Kasumi-1 (cell line): ENCODE measurements at regions not wholly inside any gene's neighbourhood (a gene's known extent, or its start where the extent isn't known, plus 50 kb on each side); places are given as distances from the start of the nearest gene placed in this dataset.
"Not testable (repeated sequence)": the region's sequence is repeated elsewhere in the genome, so short reads cannot be mapped to it uniquely, and the experiment has no call there.

Experiments
- DNase-seq, 2 experiments: peaks; one replicate each; lab custom pipeline; 2025; lab: John Stamatoyannopoulos, UW

DNA sequence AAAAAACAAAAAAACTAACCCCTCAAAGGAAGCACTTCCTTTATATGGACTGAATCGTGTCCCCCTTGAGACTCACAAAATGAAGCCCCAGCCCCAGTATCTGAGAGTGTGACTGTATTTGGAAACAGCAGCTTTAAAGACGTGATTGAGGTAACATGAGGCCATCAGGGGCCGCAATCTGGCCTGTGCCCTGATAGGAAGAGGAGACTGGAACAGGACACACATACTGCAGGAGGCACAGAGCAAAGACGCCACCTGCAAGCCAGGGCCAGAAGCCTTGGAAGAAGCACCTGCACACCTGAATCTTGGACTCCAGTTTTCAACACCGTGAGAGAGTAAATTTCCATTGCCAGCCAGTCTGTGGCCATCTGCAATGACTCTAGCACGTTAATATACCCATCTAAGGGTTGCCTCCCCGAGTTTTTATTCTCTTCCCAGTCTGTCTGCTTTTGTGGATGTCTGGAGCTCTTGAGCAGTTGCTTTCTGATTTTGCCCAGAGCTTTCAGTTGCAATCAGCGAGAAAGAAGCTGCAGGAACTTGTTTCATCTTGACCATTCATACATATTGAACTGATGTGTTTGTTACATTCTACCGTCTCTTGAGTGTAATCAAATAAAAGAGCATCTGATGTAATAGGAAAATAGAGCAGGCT, 775.8 kb upstream of the TPTE start:
- DNase-seq: not testable (repeated sequence)

DNA sequence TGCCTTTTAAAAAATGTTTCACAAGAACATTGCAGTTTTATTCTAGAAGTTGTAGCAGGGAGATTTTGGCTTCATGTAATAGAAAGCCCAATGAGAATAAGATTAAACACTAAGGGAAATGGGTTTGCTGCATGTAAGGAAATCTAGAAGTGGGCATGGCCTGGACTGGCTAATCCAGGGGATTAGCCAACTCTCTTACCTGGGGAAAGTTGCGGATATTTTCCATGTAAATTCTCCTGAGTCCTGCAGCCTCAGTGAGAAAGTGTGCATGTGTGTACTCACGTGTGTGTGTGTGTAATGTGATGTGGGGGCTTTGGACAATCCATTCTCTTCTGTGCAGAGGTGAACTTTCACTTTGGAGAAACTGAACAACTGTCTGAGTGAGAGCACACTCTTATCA, 775.1 kb upstream of the TPTE start:
- not testable (repeated sequence) for DNase-seq

DNA sequence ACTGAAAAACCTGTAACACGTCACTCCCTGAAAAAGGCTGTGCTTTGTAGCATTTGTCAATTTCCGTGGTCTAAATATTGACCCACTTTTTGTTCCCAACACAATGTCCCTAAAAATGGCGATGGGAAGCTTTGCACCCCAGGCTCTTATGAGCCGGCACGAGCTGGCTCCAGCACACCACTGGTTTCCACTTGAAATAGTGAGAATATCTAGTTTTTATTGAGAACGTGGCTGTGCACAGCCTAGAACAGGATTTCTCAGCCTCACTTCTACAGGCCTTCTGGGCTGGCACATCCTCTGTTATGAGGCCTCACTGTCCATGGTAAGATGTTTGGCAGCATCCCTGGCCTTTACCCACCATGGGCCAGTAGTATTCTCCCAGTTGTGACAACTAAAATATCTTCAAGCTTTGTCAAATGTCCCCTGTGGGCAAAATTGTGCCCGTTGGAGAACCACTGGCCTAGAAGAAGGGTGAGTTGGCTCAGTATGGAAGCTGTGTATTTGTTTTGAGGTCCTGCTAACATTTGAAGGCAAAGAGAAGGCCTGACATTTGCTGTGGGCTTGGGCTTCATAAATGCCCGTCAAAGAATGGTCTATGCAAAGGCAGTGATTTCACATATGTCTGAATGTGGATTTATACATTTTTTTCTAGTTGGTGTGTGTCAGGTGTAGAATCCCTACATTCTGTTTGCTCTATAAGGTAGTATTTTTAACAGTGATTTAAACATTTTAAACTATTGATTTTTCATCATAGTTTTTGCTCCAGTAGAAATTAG, 774.4 kb upstream of the TPTE start:
- DNase-seq: not testable (repeated sequence)

DNA sequence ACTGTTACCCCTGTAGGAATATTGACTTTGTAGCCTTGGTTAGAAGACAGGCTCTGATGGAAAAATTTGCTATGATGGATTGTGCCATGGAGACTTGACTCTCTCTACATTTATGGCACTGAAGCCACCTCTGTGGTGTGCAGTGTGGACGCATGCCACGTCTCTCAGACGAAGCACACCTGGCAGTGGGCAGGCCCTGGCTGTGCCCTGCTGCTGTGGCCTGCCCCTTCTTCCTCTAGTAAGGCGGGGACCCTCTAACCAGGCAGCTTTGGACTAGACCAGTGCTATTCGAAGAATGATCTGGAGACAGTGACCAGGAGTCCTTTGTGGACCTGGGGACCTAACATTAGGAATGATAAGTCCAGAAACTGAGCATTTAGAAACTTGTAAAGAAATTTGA, 773.5 kb upstream of the TPTE start:
- DNase-seq: not testable (repeated sequence)

DNA sequence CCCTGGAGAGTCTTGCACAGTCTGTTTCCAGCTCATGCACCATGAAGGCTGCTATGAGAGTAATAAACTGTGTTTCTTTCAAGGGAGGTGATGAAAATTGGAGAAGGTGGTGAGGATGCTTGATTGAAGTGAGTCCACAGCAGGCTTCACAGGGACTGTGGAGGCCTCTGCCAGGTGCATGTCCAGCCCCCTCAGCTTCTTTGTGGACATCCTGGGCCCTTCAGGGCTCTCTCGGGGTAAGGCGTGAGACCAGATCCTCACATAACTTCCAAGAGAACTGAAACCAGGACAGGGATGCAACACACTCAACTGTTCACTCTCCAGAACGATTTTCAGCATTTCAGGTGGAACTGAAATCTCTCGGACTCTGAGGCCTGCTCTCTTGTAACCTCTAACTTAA, 772.9 kb upstream of the TPTE start:
- DNase-seq: not testable (repeated sequence)

DNA sequence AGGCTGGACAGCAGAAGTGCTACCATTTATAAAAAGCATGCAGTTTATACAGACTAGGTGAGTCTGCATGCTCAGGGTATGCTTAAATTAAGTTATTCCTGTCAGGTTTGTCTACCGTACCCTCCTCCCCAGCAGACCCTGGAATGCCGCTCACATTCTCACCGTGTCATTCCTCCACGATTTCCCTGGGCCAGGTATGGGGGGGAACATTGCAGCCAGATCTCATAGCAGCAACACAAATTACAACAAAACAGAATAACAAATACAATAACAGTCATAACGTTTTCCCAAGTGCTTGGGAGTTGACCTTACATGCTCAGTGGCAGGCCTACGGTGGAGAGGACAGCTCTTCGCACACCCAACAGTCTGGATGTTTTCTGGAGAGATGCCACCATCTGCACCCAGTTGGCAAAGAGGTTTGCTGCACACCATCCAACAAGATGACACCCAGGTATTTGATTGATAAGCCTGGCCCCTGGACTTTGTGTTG, 771.6 kb upstream of the TPTE start:
- DNase-seq: not testable (repeated sequence)

DNA sequence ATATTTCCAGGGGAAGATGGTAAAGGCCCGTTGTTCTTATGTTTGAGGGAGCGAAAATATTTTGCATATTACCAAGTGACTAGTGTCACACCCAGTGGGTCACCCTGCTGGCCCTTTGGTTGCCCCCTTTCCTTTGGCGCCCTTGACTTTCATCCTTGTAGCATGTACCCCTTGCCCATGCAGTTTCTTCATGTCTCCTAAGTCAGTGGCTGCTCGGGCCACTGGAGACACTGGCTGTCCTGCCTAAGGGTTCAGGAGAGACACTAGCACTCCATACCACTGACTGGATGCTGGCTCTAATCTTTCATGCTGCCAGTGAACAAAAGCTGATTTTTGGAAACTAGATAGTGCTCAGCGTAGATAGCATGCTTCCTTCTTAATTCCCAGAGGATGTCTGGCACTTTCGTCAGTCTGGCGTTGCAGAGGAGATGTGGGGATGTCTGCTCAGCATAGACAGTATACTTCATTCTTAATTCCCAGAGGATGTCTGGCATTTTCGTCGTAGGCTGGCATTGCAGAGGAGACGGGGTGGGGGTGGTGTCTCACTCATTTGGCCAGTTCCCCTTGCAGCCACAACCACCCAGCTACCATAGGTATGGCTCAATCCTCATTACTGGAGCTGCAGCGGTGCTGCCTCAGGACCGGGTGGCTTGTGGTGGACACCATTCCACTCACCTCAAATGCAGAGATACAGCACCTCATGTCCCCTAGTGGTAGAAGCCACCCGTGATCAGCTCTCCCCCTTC, 770.9 kb upstream of the TPTE start:
- no peak for DNase-seq

DNA sequence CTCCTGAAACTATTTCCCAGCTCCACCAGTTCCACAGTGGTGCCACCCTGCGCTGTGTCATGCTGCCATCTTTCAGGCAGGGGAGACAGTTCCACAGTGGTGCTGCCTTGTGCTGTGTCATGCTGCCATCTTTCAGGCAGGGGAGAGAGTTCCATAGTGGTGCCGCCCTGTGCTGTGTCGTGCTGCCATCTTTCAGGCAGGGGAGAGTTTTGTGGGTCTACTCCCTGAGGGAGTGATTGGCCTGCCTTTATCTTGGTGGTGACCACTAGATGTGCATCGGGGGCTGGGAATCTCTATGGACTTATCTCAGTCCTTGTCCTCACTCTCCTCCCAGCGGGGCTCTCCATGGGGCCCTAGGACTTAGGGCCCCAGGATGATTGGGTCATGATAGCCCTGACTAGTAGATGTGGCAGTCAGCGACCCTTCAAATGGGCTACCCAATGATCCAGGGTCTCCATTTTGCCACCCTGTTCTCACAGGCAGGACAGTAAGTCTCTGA, 770.2 kb upstream of the TPTE start:
- DNase-seq: not testable (repeated sequence)

DNA sequence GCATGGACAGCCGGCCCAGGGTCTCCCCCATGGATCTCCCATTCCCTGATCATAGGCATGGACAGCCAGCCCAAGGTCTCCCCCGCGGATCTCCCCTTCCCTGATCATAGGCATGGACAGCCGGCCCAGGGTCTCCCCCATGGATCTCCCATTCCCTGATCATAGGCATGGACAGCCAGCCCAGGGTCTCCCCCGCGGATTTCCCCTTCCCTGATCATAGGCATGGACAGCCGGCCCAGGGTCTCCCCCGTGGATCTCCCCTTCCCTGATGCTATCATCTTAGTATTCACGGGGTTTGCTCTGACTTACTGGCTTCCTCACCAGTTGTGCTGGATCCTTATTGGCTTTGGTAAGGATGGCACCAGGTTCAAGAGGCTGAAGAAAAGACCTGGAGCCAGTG, 769.4 kb upstream of the TPTE start:
- DNase-seq: not testable (repeated sequence)

DNA sequence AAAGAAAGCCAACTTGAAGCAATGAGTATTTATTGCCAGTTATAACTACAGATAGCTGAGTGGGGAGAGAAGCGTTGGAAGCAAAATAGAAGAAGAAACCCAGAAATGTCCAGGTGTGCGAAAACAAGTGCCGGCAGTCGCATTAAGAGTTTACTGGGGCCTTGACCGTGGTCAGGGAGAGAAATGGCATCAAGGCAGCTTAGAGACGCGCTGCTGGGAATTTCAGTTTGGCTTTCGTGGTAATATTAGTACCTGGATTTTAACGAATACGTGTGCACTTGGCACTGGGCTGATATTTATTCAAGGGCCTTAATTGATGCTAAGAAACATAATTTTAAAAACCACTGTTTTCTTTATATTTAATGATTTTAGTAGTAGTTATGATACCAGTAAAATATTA, 767.9 kb upstream of the TPTE start:
- not testable (repeated sequence) for DNase-seq

DNA sequence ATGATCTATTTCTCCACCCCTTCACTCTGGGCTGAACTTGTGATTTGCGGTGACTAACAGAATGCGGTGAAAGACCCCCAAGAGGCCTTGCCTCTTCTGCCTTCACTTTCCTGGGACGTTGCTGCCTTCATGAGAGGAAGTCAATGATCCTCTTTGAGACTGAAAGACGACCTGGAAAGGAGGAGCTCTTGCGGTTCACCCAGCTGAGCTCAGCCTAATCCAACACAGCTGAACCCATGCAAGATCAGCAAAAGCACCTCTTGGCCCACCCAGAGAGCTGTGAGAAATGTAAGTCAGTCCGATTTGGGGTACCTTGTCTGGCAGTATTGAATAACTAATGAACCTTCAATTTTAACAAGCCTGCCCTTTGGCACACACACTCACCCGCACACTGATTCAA, 767.4 kb upstream of the TPTE start:
- DNase-seq: no peak

DNA sequence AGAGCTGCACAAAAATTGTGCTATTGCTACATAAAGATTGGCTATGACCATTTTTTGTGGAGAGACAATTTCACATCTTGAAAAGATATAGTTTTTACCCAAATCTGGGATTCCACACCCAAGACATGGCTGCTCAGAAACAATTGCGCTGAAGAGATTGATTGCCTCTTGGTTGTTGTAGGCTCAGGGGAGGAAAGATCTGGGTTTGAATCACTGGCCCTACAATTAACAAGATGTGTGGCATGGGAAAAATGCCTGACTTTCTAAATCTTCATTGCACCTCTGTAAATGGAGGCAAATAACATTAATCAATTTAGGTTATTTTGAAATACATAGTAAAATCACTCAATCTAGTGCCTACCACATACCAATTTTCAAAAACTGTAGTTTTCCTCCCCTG, 766.9 kb upstream of the TPTE start:
- DNase-seq: not testable (repeated sequence)

DNA sequence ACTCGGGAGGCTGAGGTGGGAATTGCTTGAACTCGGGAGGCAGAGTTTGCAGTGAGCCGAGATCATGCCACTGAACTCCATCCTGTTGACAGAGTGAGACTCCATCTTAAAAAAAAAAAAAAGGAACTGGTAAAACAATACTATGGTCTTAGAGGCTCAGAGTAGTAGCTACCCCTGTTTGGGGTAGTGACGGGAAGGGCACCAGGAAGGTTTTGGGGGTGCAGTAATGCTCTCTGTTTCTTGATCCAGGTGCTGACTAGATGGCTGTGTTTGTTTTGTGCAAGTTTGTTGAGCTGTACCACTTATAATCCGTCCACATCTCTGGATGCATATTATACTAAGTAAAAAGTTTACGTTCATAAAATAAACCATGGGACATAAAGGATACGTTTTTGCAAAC, 765.8 kb upstream of the TPTE start:
- DNase-seq: no peak

DNA sequence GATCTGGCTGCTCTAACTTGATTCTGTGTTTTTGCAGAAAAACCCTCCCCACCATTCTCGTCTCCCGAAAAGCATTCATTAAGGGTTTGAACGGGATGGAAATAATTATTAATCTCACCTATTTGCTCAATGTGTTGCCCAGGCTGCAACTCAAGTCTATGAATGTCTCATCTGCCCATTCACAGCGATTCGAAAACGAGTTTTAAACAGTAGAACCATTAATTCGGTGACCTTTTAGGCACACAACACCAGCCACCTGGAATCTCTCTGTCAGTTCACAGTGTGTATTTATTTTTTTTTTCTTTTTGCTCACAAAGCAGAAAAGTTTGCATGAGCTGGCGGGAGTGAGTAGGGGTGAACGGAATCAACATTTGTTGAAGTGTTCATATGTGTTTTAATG, 764.7 kb upstream of the TPTE start:
- no peak for DNase-seq

DNA sequence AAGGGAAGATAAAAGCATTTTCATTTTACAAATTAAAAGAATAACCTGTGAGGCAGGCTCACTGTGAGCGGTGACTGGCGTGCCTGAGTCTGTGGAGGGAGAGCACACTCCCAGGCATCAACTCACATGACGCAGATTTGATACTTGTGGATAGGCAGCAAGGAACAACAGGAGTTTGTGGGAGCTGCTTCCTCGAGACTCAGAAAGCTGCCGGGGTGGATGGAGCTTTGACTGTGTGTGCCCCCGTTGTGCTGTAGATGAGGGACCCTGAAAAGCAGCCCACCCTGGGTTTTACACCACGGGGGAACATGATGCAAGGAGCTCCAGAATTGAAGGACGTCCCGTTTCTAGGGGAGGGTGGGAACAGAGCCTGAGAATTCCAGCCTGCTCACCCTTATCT, 764.3 kb upstream of the TPTE start:
- DNase-seq: not testable (repeated sequence)

DNA sequence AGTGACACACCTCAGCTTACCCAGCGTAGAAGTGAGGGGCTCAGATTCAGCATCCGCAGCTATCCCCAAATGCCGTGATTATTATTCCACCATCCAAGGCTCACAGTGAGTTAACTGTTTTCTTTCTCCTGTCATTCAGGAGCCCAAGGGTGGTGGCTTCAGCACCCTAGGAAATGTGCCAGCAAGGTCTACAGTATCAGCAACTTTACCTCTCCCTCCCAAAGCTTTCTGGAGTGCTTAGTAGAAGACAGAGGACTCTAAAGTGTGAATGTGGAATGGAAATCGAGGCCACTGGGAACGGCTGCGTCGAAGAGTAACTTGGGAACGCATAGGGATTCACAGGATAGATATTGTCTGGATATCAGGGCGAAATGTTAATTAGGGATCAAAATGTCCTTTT, 763.8 kb upstream of the TPTE start:
- not testable (repeated sequence) for DNase-seq

DNA sequence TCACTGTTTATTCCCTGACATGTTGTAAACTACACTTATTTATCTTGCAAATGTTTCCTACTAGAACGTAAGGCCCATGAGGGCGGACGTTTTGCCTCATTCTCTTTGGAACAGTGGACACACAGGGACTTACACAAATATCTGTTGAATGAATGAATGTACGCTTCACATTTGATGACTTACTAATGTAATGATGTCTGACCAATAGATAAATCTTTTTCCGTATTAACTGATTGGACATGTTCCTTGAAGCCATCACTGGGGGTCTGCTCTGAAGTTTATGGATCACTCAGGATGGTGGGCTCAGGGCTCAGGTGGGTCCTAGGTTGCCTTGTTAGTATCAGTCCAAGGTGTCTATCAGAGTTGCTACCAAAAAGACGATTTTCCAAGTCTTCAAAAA, 763.2 kb upstream of the TPTE start:
- DNase-seq: no peak

DNA sequence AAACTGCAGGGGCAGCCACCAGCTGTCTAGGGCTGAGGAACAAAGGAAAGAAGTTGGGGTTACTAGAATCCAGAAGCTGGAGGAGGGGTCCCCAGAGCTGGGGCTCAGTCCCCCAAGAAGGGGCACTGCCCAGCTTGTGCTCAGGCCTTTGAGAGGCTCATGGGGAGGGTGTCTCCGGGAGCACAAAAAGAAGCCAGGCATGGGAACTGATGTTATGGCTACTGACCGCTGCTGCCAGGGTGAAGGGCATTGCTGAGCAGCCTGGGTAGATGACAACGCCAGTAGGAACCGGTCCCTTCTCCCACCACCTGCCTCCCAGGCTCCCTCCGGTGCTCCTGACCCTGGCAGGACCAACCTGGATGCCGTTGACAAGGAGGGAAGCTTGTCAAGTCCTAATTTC, 762.5 kb upstream of the TPTE start:
- DNase-seq: no peak

DNA sequence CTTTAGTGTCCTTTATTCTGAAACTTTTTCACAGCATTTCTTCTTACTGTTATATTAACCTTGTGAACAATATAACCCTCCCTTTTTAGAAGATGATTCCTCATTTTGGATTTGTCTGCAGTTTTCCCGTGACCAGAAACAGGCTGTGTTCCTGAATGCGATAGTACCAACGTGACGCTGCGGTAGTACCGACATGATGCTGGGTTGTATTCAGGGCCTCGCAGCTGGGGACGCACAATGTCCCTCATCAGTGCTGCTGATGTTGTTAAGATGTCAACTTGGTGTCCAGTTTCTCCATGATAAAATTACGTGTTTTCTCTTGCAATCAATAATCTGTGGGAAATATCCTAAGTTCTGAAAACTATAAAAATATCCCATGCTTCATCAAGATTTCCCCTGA, 761.4 kb upstream of the TPTE start:
- DNase-seq: no peak

DNA sequence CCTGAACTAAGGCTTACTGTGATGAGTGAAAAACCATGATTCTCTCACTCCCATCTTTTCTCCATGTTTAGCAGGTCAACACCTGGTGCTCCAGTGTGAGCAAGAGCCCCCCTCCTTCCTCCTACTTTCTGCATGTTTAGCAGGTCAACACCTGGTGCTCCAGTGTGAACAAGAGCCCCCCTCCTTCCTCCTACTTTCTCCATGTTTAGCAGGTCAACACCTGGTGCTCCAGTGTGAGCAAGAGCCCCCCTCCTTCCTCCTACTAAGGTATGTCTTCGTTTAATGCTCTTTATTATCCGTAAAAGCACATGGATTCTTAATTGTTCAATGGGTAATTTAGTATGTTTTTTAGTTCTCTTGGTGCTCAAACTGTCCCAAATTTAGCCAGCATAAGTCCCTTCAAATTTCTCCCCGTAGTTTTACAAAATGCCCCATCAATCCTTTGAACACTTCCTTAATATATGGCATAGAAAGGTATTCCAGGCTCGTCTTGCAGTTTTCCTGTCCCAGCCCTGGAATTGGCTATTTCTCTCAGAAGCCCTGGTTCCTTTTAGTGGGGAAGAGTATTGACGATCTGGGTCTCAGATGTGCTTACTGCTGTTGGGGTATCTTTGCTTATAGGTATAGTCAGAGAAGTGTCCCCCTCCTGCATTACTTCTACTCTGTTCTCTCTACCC, 760.8 kb upstream of the TPTE start:
- no peak for DNase-seq

DNA sequence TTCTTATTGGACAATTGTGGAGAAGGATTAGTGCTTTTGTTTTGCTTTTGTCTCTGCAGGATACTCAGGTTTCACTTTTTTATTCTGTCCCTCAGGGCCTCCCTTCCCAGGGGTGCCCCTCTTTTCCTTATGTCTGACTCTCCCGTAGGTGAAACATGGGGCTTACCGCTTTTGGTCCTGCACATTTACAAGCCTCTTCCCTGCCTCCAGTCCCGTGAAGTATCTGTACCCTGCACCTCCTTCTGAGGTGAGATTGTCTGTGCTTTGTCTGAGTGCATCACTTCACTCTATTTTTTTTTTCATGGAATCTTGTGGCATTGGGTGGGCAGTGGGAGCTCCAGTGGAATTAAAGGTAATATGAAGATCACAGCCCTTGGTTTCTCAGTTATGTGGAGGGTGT, 758.1 kb upstream of the TPTE start:
- DNase-seq: no peak

DNA sequence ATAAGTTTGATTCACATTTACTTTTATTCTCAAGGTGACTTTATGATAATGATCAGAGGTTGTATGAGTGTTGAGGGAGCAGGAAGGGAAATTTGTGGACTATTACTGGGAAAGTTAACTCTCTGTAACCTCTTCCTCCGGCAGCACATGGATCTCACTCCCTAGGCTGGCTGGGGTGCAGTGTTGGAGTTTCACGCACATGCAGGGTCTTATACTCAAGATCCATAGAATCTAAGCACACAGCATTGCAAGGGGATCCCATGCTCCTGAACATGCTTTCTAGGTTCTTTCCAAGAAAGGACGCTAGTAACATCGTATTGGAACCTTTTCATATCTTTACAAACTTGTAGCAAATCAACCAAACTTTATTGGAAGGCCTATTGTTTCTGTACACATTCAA, 757.6 kb upstream of the TPTE start:
- no peak for DNase-seq
